ENCODE measurements at regions not wholly inside any gene's neighbourhood (a gene's known extent, or its start where the extent isn't known, plus 50 kb on each side); places are given as distances from the start of the nearest gene placed in this dataset.

DNA sequence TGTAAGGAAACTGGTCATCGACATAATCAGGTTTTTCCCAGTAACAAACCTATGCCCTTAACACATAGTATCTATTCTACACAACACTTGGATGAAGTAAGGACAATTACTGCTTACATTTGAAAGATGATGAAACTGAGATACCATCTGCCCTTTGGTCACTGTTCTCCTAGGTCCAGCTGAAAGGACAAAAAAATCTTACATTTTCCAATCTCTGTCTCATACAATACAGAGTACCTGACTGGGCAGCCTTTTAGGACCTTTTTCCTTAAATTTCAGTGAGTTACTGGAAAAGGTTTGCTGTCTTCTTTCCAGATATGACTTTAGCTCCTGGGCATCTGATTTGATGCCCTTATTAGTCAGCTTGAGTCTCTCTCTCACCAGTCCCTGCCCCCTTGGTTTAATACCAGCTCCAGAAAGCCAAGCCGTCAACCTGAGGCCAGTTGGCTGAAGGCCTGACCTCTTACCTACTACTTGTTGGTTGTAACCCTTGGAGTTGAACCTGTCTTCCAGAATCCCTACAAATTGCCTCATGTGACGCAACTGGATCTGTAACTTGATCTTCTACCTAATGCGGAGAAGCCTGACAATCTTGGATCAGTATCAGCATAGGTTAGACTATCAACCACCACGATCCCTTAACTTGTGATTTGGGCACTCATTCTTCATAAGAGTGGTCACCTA, 355.3 kb upstream of the ZNF385D start:
- DNase-seq (ENCODE audit: extremely low read depth, low read depth, low spot score) = no peak

DNA sequence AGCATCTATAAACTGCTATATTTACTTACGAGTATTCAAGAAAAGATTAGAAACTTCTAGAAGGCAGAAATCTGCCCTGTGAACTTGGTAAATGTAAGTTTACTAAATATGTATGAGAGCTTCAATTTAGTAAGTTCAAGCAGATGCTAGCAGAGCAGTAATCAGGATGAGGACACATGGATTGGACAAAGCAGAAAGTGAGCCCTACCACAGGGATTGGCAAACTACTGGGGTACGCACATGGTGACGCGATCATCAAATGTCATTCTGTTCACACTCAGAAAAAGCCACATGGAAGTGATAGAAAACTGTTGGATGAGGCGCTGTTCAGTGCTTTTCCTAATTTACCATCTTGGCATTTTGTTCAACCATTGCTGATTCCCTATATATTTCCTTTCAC, 360.2 kb upstream of the ZNF385D start:
- DNase-seq (ENCODE audit: extremely low read depth, low read depth, low spot score) = no peak

GRCh38 chr3:22113453-22113852, 362.4 kb upstream of the ZNF385D start:
- no peak for DNase-seq (ENCODE audit: extremely low read depth, low read depth, low spot score)

DNA sequence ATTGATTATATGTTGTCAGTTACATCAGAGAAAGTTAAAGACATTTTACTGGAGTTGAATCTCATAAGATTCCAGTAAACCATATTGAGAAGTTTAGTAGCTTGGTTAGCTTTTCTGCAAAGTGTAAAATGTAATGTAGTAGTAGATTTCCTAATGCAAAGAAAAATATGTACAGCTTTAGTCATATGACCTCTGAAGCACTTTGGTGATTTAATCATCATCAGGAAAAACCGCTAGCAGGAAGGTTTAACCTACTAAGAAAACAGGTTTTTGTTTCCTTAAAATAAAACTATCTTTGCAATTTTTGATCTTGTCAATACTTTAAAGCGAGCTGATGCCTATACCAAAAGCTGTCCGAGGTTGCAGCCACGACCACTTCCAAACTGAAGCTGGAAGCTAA, 364.6 kb upstream of the ZNF385D start:
- no peak for DNase-seq (ENCODE audit: extremely low read depth, low read depth, low spot score)

- DNase-seq (ENCODE audit: extremely low read depth, low read depth, low spot score) = no peak
Measured at GRCh38 chr3:22117091-22117490, 366.1 kb upstream of the ZNF385D start.

DNA sequence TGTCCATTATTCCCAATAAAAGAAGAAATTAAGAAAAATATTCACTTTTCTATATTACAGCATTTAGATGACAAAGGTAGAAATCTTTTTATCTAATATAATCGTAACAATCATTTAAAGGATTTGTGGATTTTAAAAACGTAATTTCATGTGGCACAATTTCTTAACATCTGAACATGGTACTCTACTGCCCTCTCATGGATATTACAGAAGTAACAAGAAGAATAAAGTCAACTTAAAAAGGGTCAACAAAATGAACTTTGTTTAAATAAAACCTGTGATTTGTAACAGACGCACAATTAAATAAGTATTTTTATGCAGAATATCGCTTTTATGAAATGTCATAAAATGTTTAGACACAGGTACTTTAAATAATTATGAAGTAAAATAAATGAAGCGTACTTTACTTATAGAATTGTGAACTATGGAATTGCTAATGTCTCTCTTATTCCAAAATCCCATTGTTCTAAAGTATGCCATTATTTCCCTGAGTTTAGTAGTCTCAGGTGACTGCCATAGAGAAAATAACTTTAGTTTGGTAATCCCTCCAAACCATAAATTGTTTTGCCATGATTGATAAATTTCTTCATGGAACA, 366.8 kb upstream of the ZNF385D start:
- DNase-seq (ENCODE audit: extremely low read depth, low read depth, low spot score) = peak; percentile 18

DNA sequence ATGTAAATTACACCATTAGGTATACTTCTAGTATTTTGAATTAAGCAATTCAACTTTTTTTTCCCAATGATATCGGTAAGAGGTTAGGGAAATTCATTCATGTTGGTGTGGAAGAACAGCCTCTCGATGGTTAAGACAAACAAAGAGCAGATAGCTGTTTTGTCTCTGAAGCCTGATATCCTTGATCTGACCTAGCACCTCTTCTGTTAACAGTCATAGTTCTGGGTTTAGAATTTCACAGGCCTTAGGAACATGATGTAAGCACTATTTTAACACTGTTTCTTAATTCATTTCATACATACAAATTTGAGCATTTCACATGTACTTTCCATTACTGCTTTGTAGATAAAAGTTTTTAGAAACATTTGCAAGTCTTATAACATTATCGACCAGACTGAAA, 367.5 kb upstream of the ZNF385D start:
- DNase-seq (ENCODE audit: extremely low read depth, low read depth, low spot score) = no peak

- DNase-seq (ENCODE audit: extremely low read depth, low read depth, low spot score) = no peak
Measured at GRCh38 chr3:22121068-22121701, 370.2 kb upstream of the ZNF385D start.

DNA sequence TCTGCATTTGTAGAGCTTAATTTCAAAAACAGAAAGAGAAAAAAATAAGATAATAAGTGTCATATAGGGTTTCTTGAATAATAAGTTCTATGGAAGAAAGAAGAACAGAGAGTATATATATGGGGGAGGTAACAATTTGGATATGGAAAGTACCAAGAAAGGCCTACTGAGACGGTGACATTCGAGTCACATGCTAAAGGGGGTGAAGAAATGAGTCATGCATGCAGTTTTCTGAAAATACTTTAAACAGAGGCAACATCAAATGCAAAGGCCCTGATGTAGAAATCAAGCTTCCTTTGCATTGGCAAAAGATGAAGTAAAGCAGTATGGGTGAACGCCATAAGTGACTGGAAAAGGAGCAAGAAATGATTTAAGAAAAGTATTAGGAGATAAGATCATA, 371.6 kb upstream of the ZNF385D start:
- no peak for DNase-seq (ENCODE audit: extremely low read depth, low read depth, low spot score)

DNA sequence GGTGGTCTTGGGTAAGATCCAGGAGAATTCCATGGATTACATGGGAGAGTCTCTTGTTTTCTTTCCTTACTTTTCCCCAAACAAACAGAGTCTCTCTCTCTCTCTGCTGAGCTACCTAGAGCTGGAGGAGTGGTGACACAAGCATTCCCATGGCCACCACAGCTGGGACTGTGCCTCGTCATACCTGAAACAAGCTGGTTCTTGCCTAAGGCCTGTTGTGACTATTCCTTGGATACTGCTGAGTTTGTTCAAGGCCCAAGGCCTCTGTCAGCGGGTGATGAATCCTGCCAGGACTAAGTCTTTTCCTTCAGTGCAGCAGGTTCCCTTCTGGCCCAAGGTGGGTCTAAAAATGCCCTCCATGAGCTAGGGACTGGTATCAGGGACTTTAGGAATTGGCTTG, 378.1 kb upstream of the ZNF385D start:
- DNase-seq (ENCODE audit: extremely low read depth, low read depth, low spot score) = no peak

DNA sequence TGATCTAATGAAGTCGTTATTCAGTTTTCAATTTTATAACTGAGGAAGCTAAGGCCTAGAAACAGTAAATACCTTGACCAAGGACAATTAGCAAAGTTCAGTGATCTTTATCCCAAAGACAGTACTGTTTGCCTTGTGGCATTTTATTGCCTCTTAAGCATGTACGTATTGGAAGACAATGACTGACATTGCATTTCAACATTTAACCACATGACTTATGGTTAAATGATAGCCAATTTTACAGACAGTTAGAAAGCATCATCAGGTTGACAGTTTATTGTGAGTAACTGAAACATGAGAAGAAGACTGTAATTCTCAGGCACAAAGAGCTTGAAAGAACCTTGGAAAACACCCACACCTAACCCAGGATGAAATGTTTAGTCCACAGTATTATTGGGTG, 390.8 kb upstream of the ZNF385D start:
- DNase-seq (ENCODE audit: extremely low read depth, low read depth, low spot score) = no peak

DNA sequence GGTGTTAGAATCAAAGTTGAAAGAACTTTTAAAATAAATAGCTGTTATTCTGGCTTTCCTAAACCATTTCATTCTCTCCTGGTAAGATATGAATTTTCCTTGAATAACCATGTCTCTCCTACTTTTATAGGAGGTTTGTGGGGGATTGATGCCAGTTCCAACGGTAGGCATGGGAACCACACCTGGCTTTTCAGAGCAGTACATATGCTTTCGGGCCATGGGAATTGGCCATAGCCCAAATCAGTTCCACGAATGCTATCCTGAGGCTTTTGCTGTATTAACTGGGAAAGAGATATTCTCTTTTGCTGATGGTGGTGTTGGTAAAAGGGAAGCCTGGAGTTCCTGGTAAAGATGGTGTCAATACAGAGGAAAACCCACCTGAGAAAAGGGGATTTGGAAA, 396.2 kb upstream of the ZNF385D start:
- DNase-seq (ENCODE audit: extremely low read depth, low read depth, low spot score) = no peak

GRCh38 chr3:22156868-22157267, 405.9 kb upstream of the ZNF385D start:
- DNase-seq (ENCODE audit: extremely low read depth, low read depth, low spot score) = no peak

- DNase-seq (ENCODE audit: extremely low read depth, low read depth, low spot score) = no peak
Measured at GRCh38 chr3:22157848-22158247, 406.8 kb upstream of the ZNF385D start.

DNA sequence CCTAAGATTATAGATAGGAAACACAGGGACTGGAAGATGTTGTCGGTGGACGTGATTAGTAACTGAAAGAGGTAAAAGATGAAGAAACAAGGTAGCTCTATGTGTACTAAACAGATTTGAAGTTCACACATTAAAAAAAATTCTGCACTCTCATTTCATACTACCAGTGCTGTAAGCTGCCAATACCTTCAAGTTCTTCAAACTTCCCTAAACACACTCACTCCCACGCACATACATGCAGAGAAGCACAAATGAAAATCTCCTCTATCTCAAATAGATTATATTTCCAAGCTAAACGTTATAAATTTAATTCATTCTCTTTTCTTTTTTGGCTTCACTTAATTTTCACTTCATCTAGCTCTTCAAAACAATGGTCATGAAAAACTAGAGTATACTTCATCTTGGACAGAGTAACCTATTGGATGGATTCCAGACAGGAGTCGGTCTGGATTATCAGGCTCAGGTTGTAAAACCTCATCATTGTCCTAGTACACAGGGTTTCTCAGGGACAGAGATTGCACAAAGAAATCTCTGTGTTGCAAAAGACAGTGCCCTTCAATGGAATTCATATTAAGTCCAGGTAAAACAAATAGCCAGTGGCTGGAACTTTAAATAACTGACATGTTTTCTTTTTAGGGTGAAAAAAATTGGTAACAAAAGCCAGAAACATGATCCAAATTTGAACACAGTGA, 408.1 kb upstream of the ZNF385D start:
- DNase-seq (ENCODE audit: extremely low read depth, low read depth, low spot score) = no peak

DNA sequence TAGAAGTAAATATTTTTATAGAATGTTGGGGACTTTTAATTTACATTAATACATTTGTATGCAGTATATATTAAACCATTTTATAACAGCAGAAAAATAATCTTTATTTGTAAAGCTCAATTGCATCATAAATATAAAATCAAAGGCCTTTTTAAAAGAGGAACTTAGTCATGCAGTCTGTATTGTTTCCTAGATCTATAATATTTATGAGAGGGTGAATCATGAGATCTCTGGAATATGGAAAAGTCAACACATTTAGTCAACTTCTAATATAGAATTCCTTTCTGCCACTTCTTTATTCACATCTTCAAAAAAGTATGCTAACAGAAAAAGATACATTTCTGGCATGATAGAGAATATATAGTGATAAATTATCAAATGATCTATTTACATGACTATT, 410.3 kb upstream of the ZNF385D start:
- no peak for DNase-seq (ENCODE audit: extremely low read depth, low read depth, low spot score)

DNA sequence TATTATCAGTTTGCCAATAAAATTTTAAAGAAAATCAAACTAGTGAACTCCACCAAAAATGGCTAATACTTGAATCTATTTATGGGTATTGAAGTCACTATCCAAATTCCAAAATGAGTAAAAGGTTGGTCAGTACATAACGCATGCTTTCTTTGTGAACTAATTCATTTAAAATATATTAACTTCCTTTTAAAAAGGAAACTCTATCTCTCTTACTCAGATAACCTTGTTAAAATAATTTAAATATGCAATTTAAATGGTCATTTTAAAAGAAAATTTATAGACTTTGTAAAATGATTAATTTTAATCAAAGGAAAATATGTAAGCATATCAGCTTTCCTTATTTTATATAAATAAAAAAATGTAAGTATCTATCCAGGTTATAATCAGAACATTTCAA, 419.4 kb upstream of the ZNF385D start:
- DNase-seq (ENCODE audit: extremely low read depth, low read depth, low spot score) = no peak

GRCh38 chr3:22172964-22173363, 422.0 kb upstream of the ZNF385D start:
- DNase-seq (ENCODE audit: extremely low read depth, low read depth, low spot score) = no peak

DNA sequence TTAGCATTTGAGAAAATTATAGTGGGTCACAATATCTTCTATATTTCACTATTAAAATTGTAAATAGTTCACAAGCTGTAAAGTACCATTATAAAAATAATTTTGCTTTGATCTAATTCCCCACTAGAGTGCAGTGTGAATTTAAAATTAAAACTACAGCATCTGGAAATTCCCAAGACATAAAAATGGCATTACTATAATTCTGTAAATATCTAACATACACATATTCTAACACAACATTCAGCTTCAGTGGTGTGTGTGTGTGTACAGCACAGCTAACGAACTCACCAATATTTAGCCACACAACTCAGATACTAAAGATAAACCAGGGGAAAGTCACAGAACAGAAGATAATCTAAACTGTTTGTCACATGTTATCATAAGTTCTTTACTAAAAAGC, 424.9 kb upstream of the ZNF385D start:
- DNase-seq (ENCODE audit: extremely low read depth, low read depth, low spot score) = no peak

DNA sequence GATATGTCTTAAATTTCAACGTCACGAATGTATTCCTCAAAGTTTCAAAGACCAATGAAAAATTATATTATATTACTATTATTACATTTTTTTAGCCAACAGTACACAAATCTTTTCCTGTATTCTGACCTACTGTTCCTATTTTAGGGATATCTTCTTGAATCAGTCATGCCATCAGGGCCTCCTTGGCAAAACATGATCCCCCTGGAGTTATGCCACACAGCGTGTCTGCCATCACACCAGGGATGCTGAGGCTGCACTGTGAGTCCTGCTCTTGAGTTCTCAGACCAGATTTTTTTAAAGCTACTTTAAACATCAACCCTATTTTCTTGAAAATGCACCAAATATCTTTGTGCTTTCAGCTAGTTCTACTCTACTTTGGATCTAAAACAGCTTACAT, 425.9 kb upstream of the ZNF385D start:
- DNase-seq (ENCODE audit: extremely low read depth, low read depth, low spot score) = no peak

DNA sequence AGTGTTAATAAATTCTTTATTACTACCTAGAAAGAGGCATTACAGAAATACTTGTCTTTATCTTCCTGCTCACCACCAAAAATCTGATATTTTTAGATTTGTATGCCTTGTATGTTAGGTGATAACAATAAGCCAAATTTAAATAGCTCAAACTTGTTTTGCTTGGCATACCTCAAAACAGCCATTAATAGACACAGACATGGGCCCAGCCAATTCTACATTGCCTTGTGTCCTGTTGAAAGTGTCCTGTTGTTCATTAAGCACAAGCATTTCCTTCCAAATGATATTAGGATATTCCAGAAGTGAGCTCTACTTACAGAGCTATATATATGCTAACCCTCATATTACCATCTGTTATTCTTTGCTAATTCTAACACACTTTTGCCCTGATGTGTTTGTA, 438.6 kb upstream of the ZNF385D start:
- DNase-seq (ENCODE audit: extremely low read depth, low read depth, low spot score) = no peak

DNA sequence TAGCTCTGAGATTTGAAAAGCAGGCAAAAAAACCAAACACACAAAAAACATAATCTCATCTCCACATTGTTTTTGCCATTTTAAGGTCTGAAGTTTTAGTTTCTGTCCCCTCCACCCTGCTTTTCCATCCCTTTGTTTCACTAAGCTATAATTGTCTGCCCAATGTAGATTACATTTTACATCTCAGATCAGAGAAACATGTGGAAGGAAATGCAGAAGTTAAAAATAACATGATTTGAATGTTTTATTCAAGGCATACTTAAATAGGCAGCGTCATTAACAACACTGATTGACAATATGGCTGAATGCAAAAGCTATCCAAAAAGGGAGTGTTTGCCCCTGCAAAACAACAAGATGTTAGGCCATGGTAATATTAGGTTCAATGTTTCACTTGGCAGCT, 448.1 kb upstream of the ZNF385D start:
- no peak for DNase-seq (ENCODE audit: extremely low read depth, low read depth, low spot score)

Data from glomerular endothelial cell (primary cell).